Right forelimb (tissue), 1 donor: ENCODE measurements at regions not wholly inside any gene's neighbourhood (a gene's known extent, or its start where the extent isn't known, plus 50 kb on each side); places are given as distances from the start of the nearest gene placed in this dataset.
A peak's percentile ranks its signal among the peaks of the same experiment; 100 is the strongest.
"Not testable (repeated sequence)": the region's sequence is repeated elsewhere in the genome, so short reads cannot be mapped to it uniquely, and the experiment has no call there.

Experiments used
- DNase-seq: peaks from one replicate; pipeline ENCODE4 v3.0.0-alpha.2; 2018

GRCh38 chr10:36538953-36539586 lies 586.3 kb upstream of the ANKRD30A start:
- no peak for DNase-seq

GRCh38 chr10:36534471-36535002 lies 590.9 kb upstream of the ANKRD30A start:
- DNase-seq: peak; percentile 48

GRCh38 chr10:36533861-36534260 lies 591.5 kb upstream of the ANKRD30A start:
- DNase-seq: no peak

DNA sequence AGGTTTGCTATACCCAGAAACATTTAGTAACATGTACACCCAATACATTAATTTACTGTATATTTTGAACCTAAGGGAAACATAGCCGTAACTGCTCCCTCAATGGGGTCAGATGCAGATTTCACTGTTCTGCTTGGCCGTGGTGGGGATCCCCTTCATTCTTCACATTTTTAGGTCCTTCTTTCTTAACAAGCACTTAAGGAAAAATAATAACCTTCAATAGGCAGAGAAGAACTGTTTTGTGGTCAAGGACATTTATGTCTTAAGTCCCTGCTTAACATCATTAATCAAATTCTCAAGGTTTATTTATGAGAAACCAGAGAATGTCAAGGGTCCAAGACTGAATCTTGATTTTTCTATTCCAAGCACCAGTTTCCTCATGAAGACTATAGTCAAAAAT lies 592.1 kb upstream of the ANKRD30A start:
- DNase-seq: no peak

- DNase-seq: no peak
These were observed 593.8 kb upstream of the ANKRD30A start for GRCh38 chr10:36531621-36532020.

DNA sequence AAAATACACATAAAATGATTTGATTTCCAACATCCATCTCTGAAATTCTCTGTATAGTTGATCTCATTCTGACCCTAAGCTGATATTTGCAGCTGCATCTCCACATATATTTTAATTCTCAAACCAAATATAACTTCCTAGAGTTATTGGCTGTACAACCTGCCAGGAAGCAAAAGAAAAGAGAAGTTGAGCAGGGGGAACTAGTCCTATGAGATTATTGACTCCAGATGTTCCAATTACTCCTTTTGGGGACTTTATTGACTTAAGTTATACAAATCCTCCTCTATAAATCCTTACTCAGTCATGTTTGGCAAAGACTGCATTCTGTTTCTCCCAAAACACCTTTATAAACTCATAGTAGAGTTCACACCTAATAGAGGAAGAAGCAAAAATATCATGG lies 599.4 kb upstream of the ANKRD30A start:
- DNase-seq: no peak

GRCh38 chr10:36524126-36524525 lies 601.3 kb upstream of the ANKRD30A start:
- not testable (repeated sequence) for DNase-seq

DNA sequence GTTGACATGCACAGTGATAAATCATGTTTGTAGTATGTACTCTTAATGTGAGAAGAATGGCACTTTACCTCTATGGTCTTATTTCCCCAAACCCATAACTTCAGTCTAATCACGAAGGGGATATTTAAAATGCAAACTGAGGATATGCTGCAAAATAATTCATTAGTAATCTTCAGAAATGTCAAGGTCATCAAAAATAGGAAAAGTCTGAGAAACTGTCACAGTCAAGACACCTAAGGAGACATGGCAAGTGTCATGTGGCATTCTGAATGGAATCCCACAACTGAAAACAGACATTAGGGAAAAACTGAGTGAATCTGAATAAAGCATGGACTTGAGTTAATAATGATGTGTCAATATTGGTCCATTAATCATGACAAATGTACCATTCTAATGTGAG lies 605.5 kb upstream of the ANKRD30A start:
- DNase-seq: no peak

GRCh38 chr10:36516281-36516680 lies 609.1 kb upstream of the ANKRD30A start:
- DNase-seq: no peak

GRCh38 chr10:36515319-36515718 lies 610.1 kb upstream of the ANKRD30A start:
- no peak for DNase-seq

- DNase-seq: peak; percentile 45
These were observed 617.7 kb upstream of the ANKRD30A start for GRCh38 chr10:36507715-36508114.

DNA sequence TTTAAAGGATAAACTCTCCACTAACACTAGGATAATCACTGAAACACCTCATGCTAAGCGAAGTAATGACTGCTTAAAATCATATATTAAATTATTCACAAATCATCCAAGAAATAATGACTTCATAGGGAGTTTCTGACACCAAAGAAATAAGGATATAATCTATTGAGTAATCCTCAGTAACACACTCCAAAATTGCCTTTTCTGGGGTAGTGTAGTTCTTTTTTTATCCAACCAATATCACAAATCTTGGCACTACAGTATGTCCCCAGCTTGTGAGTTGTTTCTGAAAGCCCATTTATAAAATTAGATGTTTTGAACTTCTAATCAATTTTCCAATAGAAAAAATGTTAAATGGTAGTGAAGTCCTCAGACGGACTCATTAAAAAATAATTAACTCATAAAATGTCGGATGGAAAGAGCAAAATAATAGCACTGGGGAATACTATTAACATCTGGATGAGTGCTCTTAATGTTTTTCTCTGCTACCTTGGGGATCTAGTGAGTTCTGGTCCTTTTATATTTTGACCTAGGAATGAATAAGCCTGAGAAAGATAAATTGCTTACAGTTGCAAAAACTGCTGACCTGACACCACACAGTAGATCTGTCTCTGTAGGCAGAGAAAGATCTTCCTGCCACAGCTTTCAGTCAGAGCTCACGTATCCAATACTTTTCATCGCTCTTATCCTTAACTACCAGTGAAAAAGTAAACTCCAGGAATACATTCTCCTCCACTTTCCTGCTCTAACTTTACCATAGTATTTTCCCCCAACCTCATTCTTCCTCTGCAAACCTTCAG lies 618.5 kb upstream of the ANKRD30A start:
- peak; percentile 40 for DNase-seq

DNA sequence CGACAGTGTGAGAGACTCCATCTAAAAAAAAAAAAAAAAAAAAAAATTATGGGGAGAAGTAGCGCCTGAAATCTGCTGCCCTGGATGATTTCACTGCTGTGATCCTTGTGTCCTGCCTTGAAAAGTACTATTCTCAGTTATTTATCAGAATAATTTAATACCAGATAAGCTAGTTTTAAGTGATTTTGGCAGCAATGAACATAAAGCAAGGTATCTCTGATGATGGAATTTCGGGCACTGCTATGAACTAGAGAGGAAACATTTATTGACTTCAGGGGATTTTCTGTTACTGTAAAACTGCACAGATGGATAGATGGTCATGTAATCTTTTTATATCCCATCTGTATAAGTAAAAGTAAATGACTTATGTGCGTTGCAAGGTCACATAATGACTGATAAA lies 619.1 kb upstream of the ANKRD30A start:
- no peak for DNase-seq

- no peak for DNase-seq
These were observed 620.6 kb upstream of the ANKRD30A start for GRCh38 chr10:36504758-36505157.

DNA sequence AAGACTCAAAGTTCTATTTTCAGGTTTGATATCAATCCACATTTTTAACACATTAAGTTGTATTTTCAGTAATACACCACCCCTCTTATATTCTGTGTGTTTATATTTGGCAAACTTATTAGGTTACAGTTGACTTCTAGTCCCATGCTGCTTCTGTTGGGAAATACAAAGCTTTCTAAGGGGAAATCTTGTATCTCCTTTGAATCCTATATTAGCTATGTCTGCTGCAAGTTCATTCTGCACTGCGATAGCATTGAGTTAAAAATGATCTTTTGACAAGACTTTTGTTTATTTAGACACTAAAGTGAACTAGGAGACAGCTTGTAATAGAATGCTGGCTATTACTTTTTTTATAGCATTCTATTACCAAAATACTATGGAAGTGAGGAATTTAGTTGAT lies 625.1 kb upstream of the ANKRD30A start:
- DNase-seq: no peak

GRCh38 chr10:36499693-36500092 lies 625.7 kb upstream of the ANKRD30A start:
- no peak for DNase-seq

- no peak for DNase-seq
These were observed 628.6 kb upstream of the ANKRD30A start for GRCh38 chr10:36496758-36497157.

- no peak for DNase-seq
These were observed 631.0 kb upstream of the ANKRD30A start for GRCh38 chr10:36494371-36494770.

- no peak for DNase-seq
These were observed 631.9 kb upstream of the ANKRD30A start for GRCh38 chr10:36493516-36493880.

DNA sequence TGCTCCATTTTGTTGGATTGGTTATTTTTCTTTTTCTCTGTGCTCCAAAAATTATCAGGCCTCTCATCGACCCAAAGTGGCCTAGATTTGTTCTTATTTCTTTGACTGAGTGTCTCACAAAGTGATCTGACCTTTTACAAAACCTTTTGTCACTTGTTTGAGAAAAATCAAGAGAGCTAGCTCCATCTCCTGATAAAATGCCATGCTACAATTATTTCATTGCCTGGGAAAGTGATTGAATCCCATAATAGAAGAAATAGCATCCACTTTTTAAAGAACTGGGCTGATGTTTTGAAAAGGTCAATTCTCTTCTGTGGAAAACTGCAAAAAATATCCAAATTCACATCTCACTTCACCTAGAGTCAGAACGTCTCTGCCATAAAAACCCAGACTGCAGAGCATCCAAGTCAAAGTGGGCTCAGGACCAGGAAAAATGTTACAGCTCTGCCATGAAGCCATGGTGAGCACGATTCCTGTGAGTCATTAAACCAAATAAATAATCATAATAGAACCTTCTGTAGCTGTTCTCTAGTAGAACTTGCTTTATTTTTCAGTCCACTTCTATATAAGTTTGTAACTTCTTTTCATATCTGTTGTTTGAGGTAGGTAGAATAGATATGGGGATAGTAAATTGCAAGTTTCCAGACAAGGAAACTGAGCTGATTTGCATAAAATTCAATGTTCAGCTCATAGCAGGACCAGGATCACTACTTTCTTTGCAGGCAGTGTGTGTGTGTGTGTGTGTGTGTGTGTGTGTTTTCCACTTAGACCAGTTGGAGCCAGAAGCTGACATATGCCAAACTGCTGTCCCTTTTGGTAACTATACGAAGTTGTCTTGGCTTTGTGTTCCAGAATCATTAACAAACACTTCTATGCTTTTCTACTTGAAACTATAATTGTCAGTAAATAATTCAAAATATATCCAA lies 632.5 kb upstream of the ANKRD30A start:
- DNase-seq: no peak

- no peak for DNase-seq
These were observed 633.5 kb upstream of the ANKRD30A start for GRCh38 chr10:36491926-36492325.

GRCh38 chr10:36489611-36490228 lies 635.7 kb upstream of the ANKRD30A start:
- DNase-seq: peak; percentile 66

GRCh38 chr10:36489181-36489580 lies 636.2 kb upstream of the ANKRD30A start:
- no peak for DNase-seq
